ENCODE measurements at regions not wholly inside any gene's neighbourhood (a gene's known extent, or its start where the extent isn't known, plus 50 kb on each side); places are given as distances from the start of the nearest gene placed in this dataset.

DNA sequence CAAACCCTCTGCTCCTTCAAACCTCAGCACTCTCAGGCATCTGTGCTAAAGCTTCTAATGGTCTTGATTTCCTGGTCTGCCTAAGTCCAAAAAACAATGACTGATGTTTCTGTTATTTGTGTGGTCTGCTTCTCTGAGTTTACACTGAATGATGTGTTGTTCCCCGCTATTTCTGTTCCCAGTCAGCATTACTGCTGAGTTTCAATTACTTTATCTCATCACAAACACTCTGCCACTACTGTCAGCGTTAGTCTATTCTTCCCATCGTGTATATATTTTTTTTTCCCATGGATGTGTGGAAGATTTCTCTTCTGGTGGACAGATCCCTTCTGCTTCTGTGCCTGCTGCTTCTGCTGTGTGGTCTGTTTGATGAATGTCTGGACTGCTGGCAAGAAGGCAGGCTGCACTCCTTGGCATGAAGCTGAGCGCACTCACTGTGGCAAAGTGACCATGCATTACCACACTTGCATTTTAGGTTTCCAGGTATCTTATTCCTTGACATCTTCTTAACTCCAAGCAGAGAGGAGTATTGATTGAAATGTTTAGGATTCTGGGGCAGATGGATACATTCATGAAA lies 106.9 kb upstream of the PAQR3 start:
- no peaks in the 10 kb centered on the region for H4K20me1 ChIP-seq (ENCODE audit: control insufficient read depth, insufficient read depth, low read length, poor library complexity, severe bottlenecking)
- no peaks in the 10 kb centered on the region for H3K4me1 ChIP-seq (ENCODE audit: control insufficient read depth in 2 of 2, insufficient read depth in 2 of 2, low read length in 2 of 2)
- no CpG with 5 or more reads among the region's 4 CpGs for WGBS (ENCODE audit: insufficient coverage)
- ATAC-seq (ENCODE audit: low read depth) (no peak), DNase-seq (no peak)
- H3K4me3 Mint-ChIP-seq, result no peak overlapping the region
- H3K4me2 ChIP-seq (replicated peaks; ENCODE audit: low read depth, low read length, poor library complexity, severe bottlenecking), result no peak overlapping the region
- no peaks in the 10 kb centered on the region for H3K27me3 ChIP-seq (replicated peaks in 1 of 4; ENCODE audit: control extremely low read depth in 1 of 4, control insufficient read depth in 3 of 4, insufficient read depth in 4 of 4, low read length in 3 of 4)
- TF ChIP-seq, protein P1, sequence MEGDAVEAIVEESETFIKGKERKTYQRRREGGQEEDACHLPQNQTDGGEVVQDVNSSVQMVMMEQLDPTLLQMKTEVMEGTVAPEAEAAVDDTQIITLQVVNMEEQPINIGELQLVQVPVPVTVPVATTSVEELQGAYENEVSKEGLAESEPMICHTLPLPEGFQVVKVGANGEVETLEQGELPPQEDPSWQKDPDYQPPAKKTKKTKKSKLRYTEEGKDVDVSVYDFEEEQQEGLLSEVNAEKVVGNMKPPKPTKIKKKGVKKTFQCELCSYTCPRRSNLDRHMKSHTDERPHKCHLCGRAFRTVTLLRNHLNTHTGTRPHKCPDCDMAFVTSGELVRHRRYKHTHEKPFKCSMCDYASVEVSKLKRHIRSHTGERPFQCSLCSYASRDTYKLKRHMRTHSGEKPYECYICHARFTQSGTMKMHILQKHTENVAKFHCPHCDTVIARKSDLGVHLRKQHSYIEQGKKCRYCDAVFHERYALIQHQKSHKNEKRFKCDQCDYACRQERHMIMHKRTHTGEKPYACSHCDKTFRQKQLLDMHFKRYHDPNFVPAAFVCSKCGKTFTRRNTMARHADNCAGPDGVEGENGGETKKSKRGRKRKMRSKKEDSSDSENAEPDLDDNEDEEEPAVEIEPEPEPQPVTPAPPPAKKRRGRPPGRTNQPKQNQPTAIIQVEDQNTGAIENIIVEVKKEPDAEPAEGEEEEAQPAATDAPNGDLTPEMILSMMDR (IDR thresholded peaks at IDR 0.05), result no peak
- TF ChIP-seq EZH2 (IDR thresholded peaks at IDR 0.05; ENCODE audit: borderline replicate concordance, insufficient read depth, low read depth, low read length, poor library complexity, severe bottlenecking), result no peak
- no peak overlapping the region for H3K27ac ChIP-seq (ENCODE audit: low read length in 2 of 2)
- H3K4me1 Mint-ChIP-seq, result no peaks in the 10 kb centered on the region
- H3K36me3 ChIP-seq (replicated peaks in 1 of 2; ENCODE audit: control extremely low read depth in 1 of 2, control insufficient read depth in 1 of 2, extremely low read depth in 1 of 2, insufficient read depth in 2 of 2, low read length in 1 of 2), result no peaks in the 10 kb centered on the region
- H3K27ac Mint-ChIP-seq, result no peak overlapping the region
- no peak overlapping the region for H3K9ac ChIP-seq (ENCODE audit: low read length)
- ChIA-PET CTCF (interaction anchor here (0.7 kb wide), 1 partner anchor 11 kb away, joined by 3 read pairs; no protein-coding TSS in a partner anchor), POLR2A (no interaction called here)
- H3K79me2 ChIP-seq (ENCODE audit: control insufficient read depth, insufficient read depth, low read length), result no peaks in the 10 kb centered on the region
- H3K27me3 Mint-ChIP-seq, result peaks cover 6% of the 10 kb centered on the region
- H3K9me3 ChIP-seq (ENCODE audit: control extremely low read depth in 1 of 3, control insufficient read depth in 2 of 3, insufficient read depth in 1 of 3, low read length in 2 of 3), result peaks cover 0 to 4% (median 0%) of the 10 kb centered on the region in 3 donors
- H2AFZ ChIP-seq (ENCODE audit: insufficient read depth, low read depth, low read length, poor library complexity, severe bottlenecking), result no peak overlapping the region
- intact Hi-C loops (cut with micrococcal nuclease), result no loop called here
- no peak overlapping the region for H3K4me3 ChIP-seq (ENCODE audit: control extremely low read depth in 1 of 5, extremely low read depth in 1 of 5, insufficient read depth in 1 of 5, low read depth in 2 of 5, low read length in 4 of 5)
- H3K9me3 Mint-ChIP-seq (ENCODE audit: insufficient read depth), result no peaks in the 10 kb centered on the region

DNA sequence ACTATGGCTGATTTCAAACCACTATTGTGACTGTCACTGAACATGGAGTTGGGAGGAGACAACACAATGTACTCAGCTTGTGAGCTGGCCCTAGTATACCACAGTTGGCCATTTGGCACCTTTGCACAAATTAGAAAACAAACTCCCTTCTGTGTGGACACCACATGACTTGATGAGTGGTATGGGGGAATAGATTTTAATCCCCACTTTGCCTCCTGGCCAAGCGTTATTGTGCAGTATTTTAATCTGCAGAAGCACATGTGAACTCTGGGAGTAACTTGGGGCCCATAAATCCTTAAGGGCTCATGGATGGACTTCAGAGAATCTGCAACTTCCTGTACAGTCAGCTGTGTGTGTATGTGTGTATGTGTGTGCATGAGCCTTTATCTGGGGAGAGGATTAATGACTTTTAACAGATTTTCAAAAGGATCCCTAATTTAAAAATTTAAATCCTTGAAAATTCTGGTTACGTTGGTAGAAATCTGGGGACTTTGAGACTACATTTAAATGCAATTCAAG lies 105.0 kb upstream of the PAQR3 start:
- DNase-seq (no peak), ATAC-seq (ENCODE audit: low read depth) (no peak)
- no peaks in the 10 kb centered on the region for H4K20me1 ChIP-seq (ENCODE audit: control insufficient read depth, insufficient read depth, low read length, poor library complexity, severe bottlenecking)
- H3K4me1 ChIP-seq (ENCODE audit: control insufficient read depth in 2 of 2, insufficient read depth in 2 of 2, low read length in 2 of 2), result no peaks in the 10 kb centered on the region
- H3K9me3 Mint-ChIP-seq (ENCODE audit: insufficient read depth), result no peaks in the 10 kb centered on the region
- no peaks in the 10 kb centered on the region for H3K36me3 ChIP-seq (replicated peaks in 1 of 2; ENCODE audit: control extremely low read depth in 1 of 2, control insufficient read depth in 1 of 2, extremely low read depth in 1 of 2, insufficient read depth in 2 of 2, low read length in 1 of 2)
- no peaks in the 10 kb centered on the region for H3K4me1 Mint-ChIP-seq
- peaks cover 13% of the 10 kb centered on the region for H3K27me3 Mint-ChIP-seq
- H3K4me3 Mint-ChIP-seq, result no peak overlapping the region
- H3K79me2 ChIP-seq (ENCODE audit: control insufficient read depth, insufficient read depth, low read length), result no peaks in the 10 kb centered on the region
- TF ChIP-seq, protein P1 (IDR thresholded peaks at IDR 0.05), result no peak
- no peak for TF ChIP-seq EZH2 (IDR thresholded peaks at IDR 0.05; ENCODE audit: borderline replicate concordance, insufficient read depth, low read depth, low read length, poor library complexity, severe bottlenecking)
- no peak overlapping the region for H2AFZ ChIP-seq (ENCODE audit: insufficient read depth, low read depth, low read length, poor library complexity, severe bottlenecking)
- ChIA-PET CTCF (no interaction called here), POLR2A (no interaction called here)
- H3K9me3 ChIP-seq (ENCODE audit: control extremely low read depth in 1 of 3, control insufficient read depth in 2 of 3, insufficient read depth in 1 of 3, low read length in 2 of 3), result no peaks in the 10 kb centered on the region
- no peak overlapping the region for H3K27ac ChIP-seq (ENCODE audit: low read length in 2 of 2)
- H3K4me3 ChIP-seq (ENCODE audit: control extremely low read depth in 1 of 5, extremely low read depth in 1 of 5, insufficient read depth in 1 of 5, low read depth in 2 of 5, low read length in 4 of 5), result no peak overlapping the region
- no peak overlapping the region for H3K9ac ChIP-seq (ENCODE audit: low read length)
- no peak overlapping the region for H3K4me2 ChIP-seq (replicated peaks; ENCODE audit: low read depth, low read length, poor library complexity, severe bottlenecking)
- no peaks in the 10 kb centered on the region for H3K27me3 ChIP-seq (replicated peaks in 1 of 4; ENCODE audit: control extremely low read depth in 1 of 4, control insufficient read depth in 3 of 4, insufficient read depth in 4 of 4, low read length in 3 of 4)
- no peak overlapping the region for H3K27ac Mint-ChIP-seq
- no CpG with 5 or more reads among the region's 2 CpGs for WGBS (ENCODE audit: insufficient coverage)
- intact Hi-C loops (cut with micrococcal nuclease), result no loop called here
